ENCODE measurements at regions not wholly inside any gene's neighbourhood (a gene's known extent, or its start where the extent isn't known, plus 50 kb on each side); places are given as distances from the start of the nearest gene placed in this dataset.

GRCh38 chr22:27526901-27527300, 274.7 kb downstream of the MN1 start:
- no peak for DNase-seq

- DNase-seq: no peak
These were observed 269.6 kb downstream of the MN1 start for GRCh38 chr22:27531782-27532530.

DNA sequence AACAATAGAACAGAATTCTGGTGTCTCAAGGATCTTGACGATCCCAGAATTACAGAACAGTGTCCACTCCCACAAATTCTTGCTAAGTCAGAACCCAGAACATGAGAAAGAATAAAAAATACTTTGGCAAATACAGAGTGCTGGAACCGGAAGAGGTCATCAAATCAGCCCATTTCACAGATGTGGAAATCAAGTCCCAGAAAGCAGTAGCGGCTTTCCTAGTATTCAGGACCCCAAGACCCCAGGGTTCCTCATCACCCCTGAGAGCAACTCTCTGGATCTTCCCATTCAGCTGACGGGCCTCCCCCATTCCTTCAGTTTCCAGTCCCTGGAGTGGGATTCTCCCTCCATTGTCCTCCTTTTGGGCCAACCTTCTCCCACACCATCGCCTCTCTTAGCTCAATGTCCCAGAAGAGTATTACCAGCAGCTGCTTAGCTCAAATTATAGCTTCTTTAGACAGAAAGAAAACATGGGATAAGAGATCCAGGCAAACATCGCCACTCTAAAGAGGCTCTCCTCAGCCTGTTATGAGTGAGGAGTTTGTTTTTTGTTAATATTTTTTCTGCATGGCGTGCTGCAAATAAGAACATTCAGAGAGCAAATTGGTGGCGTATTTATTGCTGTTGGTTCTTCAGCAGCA, 268.3 kb downstream of the MN1 start:
- DNase-seq: no peak

DNA sequence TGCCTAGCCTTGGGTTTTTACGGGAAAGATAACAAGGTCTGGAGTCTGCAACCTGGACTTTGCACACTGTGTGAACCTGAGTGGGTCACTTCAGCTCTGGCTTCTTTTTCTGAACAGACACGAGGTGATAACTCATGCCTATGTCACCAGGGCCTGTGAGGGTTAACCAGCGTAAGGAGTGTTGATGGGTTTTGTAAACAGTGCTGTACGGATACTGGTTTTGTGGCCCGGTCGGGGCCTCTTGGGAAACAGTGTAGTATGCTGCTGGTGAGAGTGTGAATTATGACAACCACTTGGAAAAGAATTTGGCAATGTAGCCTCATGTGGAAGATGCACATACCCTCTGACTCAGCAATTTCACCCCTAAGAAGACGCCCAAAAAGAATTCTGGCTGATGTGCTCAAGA, 266.8 kb downstream of the MN1 start:
- no peak for DNase-seq

- DNase-seq: no peak
These were observed 266.1 kb downstream of the MN1 start for GRCh38 chr22:27535452-27535851.

- no peak for DNase-seq
These were observed 264.1 kb downstream of the MN1 start for GRCh38 chr22:27537501-27537900.

DNA sequence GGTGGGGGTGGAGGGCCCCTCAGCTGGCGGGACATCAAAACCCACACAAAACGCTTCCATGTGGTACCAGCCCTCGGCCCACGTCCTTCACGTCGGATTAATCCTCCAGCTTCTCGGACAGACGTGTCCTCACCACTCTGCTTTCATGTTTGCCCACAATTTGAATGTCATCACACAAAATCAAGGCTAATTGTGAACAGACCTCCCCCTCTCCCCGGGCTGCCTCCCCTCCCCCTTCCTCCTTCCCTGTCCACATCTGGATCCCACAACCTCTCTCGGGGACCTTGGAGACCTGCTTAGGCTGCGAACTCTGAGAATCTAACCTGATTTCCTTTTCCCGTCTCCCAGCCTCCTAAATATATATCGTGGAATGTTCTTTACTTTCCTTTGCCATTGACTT, 262.9 kb downstream of the MN1 start:
- no peak for DNase-seq

GRCh38 chr22:27540247-27540646, 261.3 kb downstream of the MN1 start:
- DNase-seq: no peak

DNA sequence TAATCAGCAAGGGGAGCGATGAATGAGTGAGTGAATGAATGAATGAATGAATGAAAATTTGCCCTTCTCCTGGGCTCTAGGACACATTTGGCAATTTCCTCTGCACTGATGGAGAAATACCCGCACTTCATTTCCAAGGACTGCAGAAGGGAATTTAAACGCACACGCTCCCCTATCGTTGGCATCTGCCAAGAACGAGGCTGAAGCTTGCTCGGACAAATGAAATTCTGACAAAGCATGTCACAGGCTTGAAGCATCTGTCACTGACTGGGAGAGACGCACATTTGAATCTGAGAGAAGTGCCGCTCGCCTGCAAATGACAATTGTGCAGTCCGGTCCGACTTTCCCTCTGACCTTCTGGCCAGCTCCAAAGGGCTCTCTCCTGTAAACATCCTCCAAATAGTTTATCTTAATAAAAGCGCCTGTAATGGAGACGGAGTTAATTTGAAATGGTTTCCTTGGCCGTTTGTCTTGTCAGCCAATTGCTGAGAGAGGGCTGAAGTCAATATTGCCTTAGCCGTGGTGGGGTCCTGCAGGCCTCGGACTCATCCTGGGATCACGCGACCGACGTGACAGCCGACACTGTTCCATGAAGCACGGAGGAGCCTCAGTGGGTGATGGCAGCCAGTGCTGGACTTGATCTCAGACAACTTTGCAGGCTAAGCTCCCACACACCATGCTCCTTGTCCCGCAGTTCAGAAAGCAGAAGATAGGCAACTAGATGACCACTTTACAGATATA, 260.7 kb downstream of the MN1 start:
- no peak for DNase-seq

DNA sequence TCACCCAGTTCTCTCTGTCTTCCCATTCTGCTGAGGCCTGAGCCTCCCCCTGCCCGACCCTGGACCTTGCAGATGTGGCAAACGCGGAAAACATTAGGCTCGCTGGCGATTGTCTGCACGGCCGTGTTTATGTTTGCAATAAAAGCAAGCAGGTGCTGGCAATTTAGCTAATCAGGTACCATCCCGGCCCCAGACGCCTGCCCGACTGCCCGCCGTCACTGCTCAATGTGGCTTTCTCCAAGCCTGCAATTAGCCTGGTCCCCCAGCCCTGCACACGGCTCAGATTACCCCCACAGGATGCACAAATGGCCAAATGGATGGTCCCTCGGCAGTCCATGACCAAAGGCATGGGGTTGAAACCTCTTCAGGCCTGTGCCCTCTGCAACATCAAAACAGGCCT, 259.7 kb downstream of the MN1 start:
- no peak for DNase-seq

GRCh38 chr22:27542602-27543001, 259.0 kb downstream of the MN1 start:
- no peak for DNase-seq

GRCh38 chr22:27543460-27543859, 258.1 kb downstream of the MN1 start:
- no peak for DNase-seq

DNA sequence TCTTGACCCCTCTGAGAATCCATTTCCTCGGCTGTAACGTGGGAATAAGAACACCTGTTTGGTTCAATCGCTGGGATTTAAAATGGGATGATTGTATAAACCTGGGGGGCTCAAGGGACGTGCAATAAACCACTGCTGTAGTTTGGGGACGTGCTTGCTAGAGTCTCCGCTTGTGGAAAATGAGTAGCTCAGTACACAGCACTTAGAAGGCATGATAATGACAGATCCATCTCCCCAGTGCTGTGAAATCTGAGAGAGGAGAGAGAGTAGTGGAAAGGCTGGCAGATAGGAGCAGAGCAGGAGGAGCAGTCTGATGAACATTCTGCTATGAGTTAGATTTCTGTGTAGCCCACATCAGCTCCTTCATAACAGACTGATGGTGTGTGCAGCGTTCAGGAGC, 256.5 kb downstream of the MN1 start:
- DNase-seq: no peak

DNA sequence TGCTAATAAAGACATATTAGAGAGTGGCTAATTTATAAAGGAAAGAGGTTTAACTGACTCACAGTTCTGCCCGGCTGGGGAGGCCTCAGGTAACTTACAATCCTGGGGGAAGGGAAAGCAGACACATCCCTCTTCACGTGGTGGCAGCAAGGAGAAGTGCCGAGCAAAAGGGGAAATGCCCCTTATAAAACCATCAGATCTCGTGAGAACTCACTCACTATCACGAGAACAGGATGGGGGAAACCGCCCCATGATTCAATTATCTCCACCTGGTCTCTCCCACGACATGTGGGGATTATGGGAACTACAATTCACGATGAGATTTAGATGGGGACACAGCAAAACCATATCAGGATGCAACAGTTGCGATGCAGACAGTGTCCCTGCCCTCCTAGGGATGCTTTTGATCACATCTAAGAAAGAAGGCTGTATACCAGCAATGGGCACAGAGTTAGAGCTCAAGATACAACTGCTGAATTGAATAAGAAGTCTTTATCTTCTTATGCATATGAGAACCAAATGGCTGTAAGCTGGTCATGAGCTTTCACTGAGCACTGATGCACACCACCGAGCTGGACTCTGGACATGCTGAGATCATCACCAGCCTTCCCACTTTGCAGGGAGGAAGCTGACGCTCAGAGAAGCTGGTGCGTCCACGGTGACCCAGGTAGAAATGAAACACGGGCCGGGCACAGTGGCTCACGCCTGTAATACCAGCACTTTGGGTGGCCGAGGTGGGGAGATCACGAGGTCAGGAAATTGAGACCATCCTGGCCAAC, 255.2 kb downstream of the MN1 start:
- DNase-seq: no peak

GRCh38 chr22:27551402-27551801, 250.2 kb downstream of the MN1 start:
- no peak for DNase-seq

DNA sequence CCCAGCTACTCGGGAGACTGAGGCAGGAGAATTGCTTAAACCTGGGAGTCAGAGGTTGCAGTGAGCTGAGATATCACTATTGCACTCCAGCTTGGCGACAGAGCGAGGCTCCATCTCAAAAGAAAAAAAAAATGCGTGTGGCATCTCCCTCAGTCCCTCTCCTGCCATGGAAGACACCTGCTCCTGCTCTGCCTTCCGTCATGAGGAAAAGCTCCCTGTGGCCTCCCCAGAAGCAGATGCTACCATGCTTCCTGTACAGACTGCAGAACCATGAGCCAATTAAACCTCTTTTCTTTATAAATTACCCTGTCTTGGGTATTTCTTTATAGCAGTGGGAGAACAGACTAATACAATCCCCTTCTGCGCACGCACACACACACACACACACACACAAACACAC, 249.4 kb downstream of the MN1 start:
- no peak for DNase-seq

- no peak for DNase-seq
These were observed 248.7 kb downstream of the MN1 start for GRCh38 chr22:27552863-27553262.

DNA sequence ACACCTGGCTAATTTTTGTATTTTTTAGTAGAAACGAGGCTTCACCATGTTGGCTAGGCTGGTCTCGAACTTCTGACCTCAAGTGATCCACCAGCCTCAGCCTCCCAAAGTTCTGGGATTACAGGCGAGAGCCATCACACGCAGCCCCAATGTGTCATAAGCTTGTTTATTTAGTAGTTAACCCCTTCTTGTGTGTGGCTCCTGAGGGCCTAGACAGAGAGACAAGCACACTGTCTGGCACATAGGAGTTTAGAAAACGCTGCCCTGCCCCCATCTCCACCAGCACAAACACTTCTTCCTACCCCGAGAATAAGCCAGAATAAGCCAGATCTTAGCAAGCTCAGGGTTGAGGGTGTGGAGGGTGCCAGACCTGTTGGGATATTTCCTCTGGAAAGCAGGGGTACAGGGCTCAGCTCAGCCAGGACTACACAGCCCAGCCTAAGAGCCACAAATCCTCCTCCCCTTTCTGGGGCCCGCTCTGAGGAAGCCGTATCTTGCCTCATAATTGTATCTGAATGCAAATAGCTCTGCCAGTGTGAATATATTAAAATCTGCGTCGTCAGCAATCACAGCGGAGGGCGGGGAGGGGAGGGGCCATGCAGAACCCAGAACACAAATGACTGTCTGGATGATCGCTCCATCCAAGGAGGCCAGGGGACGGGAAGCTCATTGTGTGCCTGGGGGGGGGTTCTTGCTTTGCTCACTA, 247.3 kb downstream of the MN1 start:
- no peak for DNase-seq

- DNase-seq: no peak
These were observed 246.6 kb downstream of the MN1 start for GRCh38 chr22:27554841-27555456.

GRCh38 chr22:27556371-27556770, 245.2 kb downstream of the MN1 start:
- no peak for DNase-seq

- DNase-seq: no peak
These were observed 244.1 kb downstream of the MN1 start for GRCh38 chr22:27557286-27558008.

All from stimulated activated naive CD4-positive, alpha-beta T cell treated with Interleukin-2 at 50 U/mL for 16 hours (primary cell).